SK-N-SH (cell line): ENCODE measurements at regions not wholly inside any gene's neighbourhood (a gene's known extent, or its start where the extent isn't known, plus 50 kb on each side); places are given as distances from the start of the nearest gene placed in this dataset.

Experiments
- CHD2 ChIP-seq: fragments of 150-350 bp; IDR thresholded peaks from 2 replicates; pipeline ENCODE4 v1.6.1; 2018; ENCODE audit warnings: low read length; ENCODE audit not compliant: partially characterized antibody
- MXI1 ChIP-seq: IDR thresholded peaks from 2 replicates; pipeline ENCODE4 v1.6.1; 2012; ENCODE audit warnings: mild to moderate bottlenecking, low read depth, low read length, improper control_type of control experiment
- TF ChIP-seq, protein P1 (sequence below): fragments of 200-600 bp; sonication (generic); IDR thresholded peaks from 2 replicates; pipeline ENCODE4 v1.6.1; 2017; ENCODE audit warnings: antibody characterized with exemption, mild to moderate bottlenecking, moderate library complexity

DNA sequence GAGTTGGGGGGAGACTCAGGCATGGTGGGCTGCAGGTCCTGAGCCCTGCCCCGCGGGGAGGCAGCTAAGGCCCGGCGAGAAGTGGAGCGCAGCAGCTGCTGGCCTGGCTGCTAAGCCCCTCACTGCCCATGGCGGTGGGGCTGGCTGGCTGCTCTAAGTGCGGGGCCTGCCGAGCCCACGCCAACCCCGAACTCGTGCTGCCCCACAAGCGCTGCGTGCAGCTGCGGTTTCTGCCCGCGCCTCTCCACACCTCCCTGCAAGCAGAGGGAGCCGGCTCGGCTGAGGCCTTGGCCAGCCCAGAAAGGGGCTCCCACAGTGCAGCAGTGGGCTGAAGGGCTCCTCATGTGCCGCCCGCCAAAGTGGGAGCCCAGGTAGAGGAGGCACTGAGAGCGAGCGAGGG is 1355.1 kb upstream of the WWC1 start:
- TF ChIP-seq MXI1 = no peak
- TF ChIP-seq CHD2 = no peak
- TF ChIP-seq, protein P1, sequence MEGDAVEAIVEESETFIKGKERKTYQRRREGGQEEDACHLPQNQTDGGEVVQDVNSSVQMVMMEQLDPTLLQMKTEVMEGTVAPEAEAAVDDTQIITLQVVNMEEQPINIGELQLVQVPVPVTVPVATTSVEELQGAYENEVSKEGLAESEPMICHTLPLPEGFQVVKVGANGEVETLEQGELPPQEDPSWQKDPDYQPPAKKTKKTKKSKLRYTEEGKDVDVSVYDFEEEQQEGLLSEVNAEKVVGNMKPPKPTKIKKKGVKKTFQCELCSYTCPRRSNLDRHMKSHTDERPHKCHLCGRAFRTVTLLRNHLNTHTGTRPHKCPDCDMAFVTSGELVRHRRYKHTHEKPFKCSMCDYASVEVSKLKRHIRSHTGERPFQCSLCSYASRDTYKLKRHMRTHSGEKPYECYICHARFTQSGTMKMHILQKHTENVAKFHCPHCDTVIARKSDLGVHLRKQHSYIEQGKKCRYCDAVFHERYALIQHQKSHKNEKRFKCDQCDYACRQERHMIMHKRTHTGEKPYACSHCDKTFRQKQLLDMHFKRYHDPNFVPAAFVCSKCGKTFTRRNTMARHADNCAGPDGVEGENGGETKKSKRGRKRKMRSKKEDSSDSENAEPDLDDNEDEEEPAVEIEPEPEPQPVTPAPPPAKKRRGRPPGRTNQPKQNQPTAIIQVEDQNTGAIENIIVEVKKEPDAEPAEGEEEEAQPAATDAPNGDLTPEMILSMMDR = no peak
